GM10266 (cell line): ENCODE measurements at regions not wholly inside any gene's neighbourhood (a gene's known extent, or its start where the extent isn't known, plus 50 kb on each side); places are given as distances from the start of the nearest gene placed in this dataset.
"Not testable (repeated sequence)": the region's sequence is repeated elsewhere in the genome, so short reads cannot be mapped to it uniquely, and the experiment has no call there.

ENCODE experiments used
- DNase-seq: peaks from one replicate; pipeline ENCODE4 v3.0.0; 2012; ENCODE audit errors: extremely low spot score
- CTCF ChIP-seq: IDR thresholded peaks from 2 replicates; pipeline ENCODE4 v1.5.1; 2012; ENCODE audit warnings: mild to moderate bottlenecking, low read depth; ENCODE audit not compliant: control insufficient read depth, insufficient read depth; ENCODE audit errors: missing control alignments

- no peak for TF ChIP-seq CTCF
- DNase-seq = no peak
These were observed 458.2 kb downstream of the FRK start for GRCh38 chr6:115602466-115602865.

GRCh38 chr6:115601509-115601908, 459.2 kb downstream of the FRK start:
- TF ChIP-seq CTCF = no peak
- no peak for DNase-seq

GRCh38 chr6:115601064-115601463, 459.6 kb downstream of the FRK start:
- no peak for TF ChIP-seq CTCF
- no peak for DNase-seq

GRCh38 chr6:115594891-115595290, 465.8 kb downstream of the FRK start:
- DNase-seq = no peak
- TF ChIP-seq CTCF = no peak

GRCh38 chr6:115592025-115592424, 468.7 kb downstream of the FRK start:
- no peak for TF ChIP-seq CTCF
- no peak for DNase-seq

- DNase-seq = not testable (repeated sequence)
These were observed 471.6 kb downstream of the FRK start for GRCh38 chr6:115589072-115589471.

GRCh38 chr6:115583290-115583689, 477.4 kb downstream of the FRK start:
- no peak for TF ChIP-seq CTCF
- no peak for DNase-seq

GRCh38 chr6:115582386-115582785, 478.3 kb downstream of the FRK start:
- TF ChIP-seq CTCF = no peak
- DNase-seq = no peak

- DNase-seq = not testable (repeated sequence)
These were observed 481.1 kb downstream of the FRK start for GRCh38 chr6:115579565-115579964.
